ENCODE measurements at regions not wholly inside any gene's neighbourhood (a gene's known extent, or its start where the extent isn't known, plus 50 kb on each side); places are given as distances from the start of the nearest gene placed in this dataset.
"Not testable (repeated sequence)": the region's sequence is repeated elsewhere in the genome, so short reads cannot be mapped to it uniquely, and the experiment has no call there.

- H3K4me3 ChIP-seq (ENCODE audit: low read depth, low read length): no peak overlapping the region
- DNase-seq (ENCODE audit: low read depth): no peak
- TF ChIP-seq CTCF (IDR thresholded peaks at IDR 0.05; ENCODE audit: low read depth, low read length, missing control alignments): no peak
- in situ Hi-C loops (cut with HindIII; ENCODE audit: low sequenced_read_pairs): no loop called here
These were observed 304.3 kb downstream of the COL12A1 start for GRCh38 chr6:74901576-74901975.

GRCh38 chr6:74899416-74899815 is 306.4 kb downstream of the COL12A1 start:
- no peak for DNase-seq (ENCODE audit: low read depth)
- no peak overlapping the region for H3K4me3 ChIP-seq (ENCODE audit: low read depth, low read length)
- in situ Hi-C loops (cut with HindIII; ENCODE audit: low sequenced_read_pairs): no loop called here
- TF ChIP-seq CTCF (IDR thresholded peaks at IDR 0.05; ENCODE audit: low read depth, low read length, missing control alignments): peak; percentile 12

GRCh38 chr6:74892091-74892490 is 313.8 kb downstream of the COL12A1 start:
- in situ Hi-C loops (cut with HindIII; ENCODE audit: low sequenced_read_pairs): no loop called here
- no peak for DNase-seq (ENCODE audit: low read depth)
- TF ChIP-seq CTCF (IDR thresholded peaks at IDR 0.05; ENCODE audit: low read depth, low read length, missing control alignments): no peak
- H3K4me3 ChIP-seq (ENCODE audit: low read depth, low read length): no peak overlapping the region

DNA sequence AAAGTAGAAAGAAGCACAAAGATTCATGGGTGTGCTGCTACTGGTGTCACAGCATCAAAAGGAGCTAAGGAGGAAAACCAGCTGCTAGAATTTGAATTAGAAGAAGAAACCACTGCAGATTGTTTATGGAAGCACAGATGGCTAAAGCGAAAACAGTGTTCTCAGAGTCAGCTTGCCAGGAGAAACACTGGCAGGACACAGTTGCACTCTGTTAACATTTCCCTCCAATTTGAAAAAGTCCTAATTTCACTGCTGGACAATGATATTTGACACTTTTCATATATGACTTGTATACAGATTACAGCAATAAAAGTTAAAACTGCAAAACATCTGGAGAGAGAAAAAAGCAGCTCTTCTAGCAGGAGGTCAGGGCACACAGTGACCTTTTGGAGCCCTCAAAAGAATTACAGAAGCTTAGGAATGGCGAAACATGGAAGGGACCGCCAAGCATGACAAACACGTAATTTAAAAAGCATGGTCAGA is 314.5 kb downstream of the COL12A1 start:
- TF ChIP-seq CTCF (IDR thresholded peaks at IDR 0.05; ENCODE audit: low read depth, low read length, missing control alignments): no peak
- in situ Hi-C loops (cut with HindIII; ENCODE audit: low sequenced_read_pairs): no loop called here
- no peak overlapping the region for H3K4me3 ChIP-seq (ENCODE audit: low read depth, low read length)
- no peak for DNase-seq (ENCODE audit: low read depth)

DNA sequence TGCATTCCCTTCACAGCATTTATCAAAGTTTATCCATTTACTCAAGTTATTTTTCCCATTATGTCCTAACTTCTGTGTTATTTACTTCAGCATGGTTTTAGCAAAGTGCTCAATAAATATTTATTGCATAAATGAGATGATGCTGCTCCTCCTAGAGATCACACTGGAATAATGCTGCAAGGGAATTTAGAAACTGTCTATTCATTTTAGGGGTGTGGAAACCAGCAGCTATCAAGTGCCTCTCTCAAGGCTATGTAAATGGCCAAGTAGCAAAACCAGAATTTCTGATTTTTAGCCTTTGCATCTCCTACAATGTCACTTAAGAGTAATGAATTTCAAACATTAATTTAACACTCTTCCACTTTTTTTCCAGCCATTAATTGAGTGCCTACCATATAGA is 316.2 kb downstream of the COL12A1 start:
- in situ Hi-C loops (cut with HindIII; ENCODE audit: low sequenced_read_pairs): no loop called here
- no peak for DNase-seq (ENCODE audit: low read depth)
- no peak overlapping the region for H3K4me3 ChIP-seq (ENCODE audit: low read depth, low read length)
- no peak for TF ChIP-seq CTCF (IDR thresholded peaks at IDR 0.05; ENCODE audit: low read depth, low read length, missing control alignments)

GRCh38 chr6:74888741-74889140 is 317.1 kb downstream of the COL12A1 start:
- DNase-seq (ENCODE audit: low read depth); H3K4me3 ChIP-seq (ENCODE audit: low read depth, low read length); in situ Hi-C loops (cut with HindIII; ENCODE audit: low sequenced_read_pairs): not testable (repeated sequence)

- H3K4me3 ChIP-seq (ENCODE audit: low read depth, low read length): no peak overlapping the region
- in situ Hi-C loops (cut with HindIII; ENCODE audit: low sequenced_read_pairs): no loop called here
- DNase-seq (ENCODE audit: low read depth): no peak
- no peak for TF ChIP-seq CTCF (IDR thresholded peaks at IDR 0.05; ENCODE audit: low read depth, low read length, missing control alignments)
These were observed 325.9 kb downstream of the COL12A1 start for GRCh38 chr6:74879976-74880375.
